ENCODE measurements at regions not wholly inside any gene's neighbourhood (a gene's known extent, or its start where the extent isn't known, plus 50 kb on each side); places are given as distances from the start of the nearest gene placed in this dataset.

- TF ChIP-seq CTCF (IDR thresholded peaks at IDR 0.05): no peak
- DNase-seq (ENCODE audit: low spot score): no peak
- ATAC-seq (ENCODE audit: low FRiP score): no peak
Measured at GRCh38 chr7:115516341-115516740, 514.2 kb downstream of the TFEC start.

- ATAC-seq (ENCODE audit: low FRiP score): no peak
- no peak for DNase-seq (ENCODE audit: low spot score)
- no peak for TF ChIP-seq CTCF (IDR thresholded peaks at IDR 0.05)
Measured at GRCh38 chr7:115511330-115511729, 519.2 kb downstream of the TFEC start.

GRCh38 chr7:115505136-115505535 is 525.4 kb downstream of the TFEC start:
- TF ChIP-seq CTCF (IDR thresholded peaks at IDR 0.05): no peak
- ATAC-seq (ENCODE audit: low FRiP score): no peak
- DNase-seq (ENCODE audit: low spot score): no peak

GRCh38 chr7:115499956-115500355 is 530.6 kb downstream of the TFEC start:
- no peak for TF ChIP-seq CTCF (IDR thresholded peaks at IDR 0.05)
- ATAC-seq (ENCODE audit: low FRiP score) (no peak), DNase-seq (ENCODE audit: low spot score) (no peak)

GRCh38 chr7:115496006-115496405 is 534.6 kb downstream of the TFEC start:
- ATAC-seq (ENCODE audit: low FRiP score): no peak
- no peak for DNase-seq (ENCODE audit: low spot score)
- no peak for TF ChIP-seq CTCF (IDR thresholded peaks at IDR 0.05)

- no peak for ATAC-seq (ENCODE audit: low FRiP score)
- no peak for DNase-seq (ENCODE audit: low spot score)
- no peak for TF ChIP-seq CTCF (IDR thresholded peaks at IDR 0.05)
Measured at GRCh38 chr7:115494529-115495147, 535.9 kb downstream of the TFEC start.

- no peak for ATAC-seq (ENCODE audit: low FRiP score)
- no peak for TF ChIP-seq CTCF (IDR thresholded peaks at IDR 0.05)
- DNase-seq (ENCODE audit: low spot score): no peak
Measured at GRCh38 chr7:115493381-115493780, 537.2 kb downstream of the TFEC start.

Measured in omental fat pad (tissue), 3 donors.